Naive thymus-derived CD8-positive, alpha-beta T cell (primary cell): ENCODE measurements at regions not wholly inside any gene's neighbourhood (a gene's known extent, or its start where the extent isn't known, plus 50 kb on each side); places are given as distances from the start of the nearest gene placed in this dataset.
"Not testable (repeated sequence)": the region's sequence is repeated elsewhere in the genome, so short reads cannot be mapped to it uniquely, and the experiment has no call there.

ENCODE experiments used
- ATAC-seq, 2 donors: fragments of 150-1000 bp; cut with Tn5 transposase in 1 of 2; sonication (Bioruptor Pico), chemical (Tn5 transposase) in 1 of 2; 1 replicate in 1 of 2; 2 replicates in 1 of 2; pipeline ENCODE4 v1.10.0; 2021; ENCODE audit warnings: mild to moderate bottlenecking in 2 of 2, moderate library complexity in 2 of 2
- POLR2A ChIA-PET: fragments of 350-600 bp; sonication (Branson Sonifier 250); formaldehyde crosslinking; loops from one replicate; lab custom pipeline; 2021; ENCODE audit warnings: antibody characterized with exemption; lab: Charles Lee
- DNase-seq, 10 donors: peaks; one replicate each; pipeline versions ENCODE4 v3.0.0 to v3.0.0-alpha.2; 2020 to 2022
- H3K27ac Mint-ChIP-seq, 10 donors: one replicate each; pipeline ENCODE4 v1.8.0; 2020 to 2022; ENCODE audit warnings: mild to moderate bottlenecking in 10 of 10, mixed read lengths in 10 of 10, moderate library complexity in 4 of 10, inconsistent platforms in 1 of 10
- H3K27me3 Mint-ChIP-seq, 5 donors: one replicate each; pipeline ENCODE4 v1.8.0; 2021 to 2022; ENCODE audit warnings: mixed read lengths in 5 of 5
- H3K36me3 Mint-ChIP-seq, 3 donors: one replicate each; pipeline ENCODE4 v1.8.0; 2020 to 2022; ENCODE audit warnings: mixed read lengths in 3 of 3, mild to moderate bottlenecking in 2 of 3, inconsistent platforms in 1 of 3
- H3K4me1 Mint-ChIP-seq, 4 donors: one replicate each; pipeline ENCODE4 v1.8.0; 2021 to 2022; ENCODE audit warnings: mixed read lengths in 4 of 4
- H3K4me3 Mint-ChIP-seq, 10 donors: one replicate each; pipeline ENCODE4 v1.8.0; 2020 to 2022; ENCODE audit warnings: mild to moderate bottlenecking in 10 of 10, mixed read lengths in 10 of 10, moderate library complexity in 6 of 10, inconsistent platforms in 1 of 10
- H3K9me3 Mint-ChIP-seq, 9 donors: one replicate each; pipeline ENCODE4 v1.8.0; 2020 to 2022; ENCODE audit warnings: mixed read lengths in 9 of 9, mild to moderate bottlenecking in 3 of 9, inconsistent platforms in 1 of 9, moderate library complexity in 1 of 9

- DNase-seq, ATAC-seq, H3K9me3 Mint-ChIP-seq, H3K27me3 Mint-ChIP-seq, H3K4me3 Mint-ChIP-seq, H3K4me1 Mint-ChIP-seq, H3K27ac Mint-ChIP-seq, H3K36me3 Mint-ChIP-seq, POLR2A ChIA-PET: not testable (repeated sequence)
These were observed 82.5 kb downstream of the POTEH start for GRCh38 chr22:15772337-15772736.

- H3K27me3 Mint-ChIP-seq, H3K36me3 Mint-ChIP-seq, ATAC-seq, DNase-seq, H3K9me3 Mint-ChIP-seq, H3K4me3 Mint-ChIP-seq, H3K4me1 Mint-ChIP-seq, H3K27ac Mint-ChIP-seq, POLR2A ChIA-PET: not testable (repeated sequence)
These were observed 85.3 kb downstream of the POTEH start for GRCh38 chr22:15775118-15775517.

- H3K36me3 Mint-ChIP-seq, H3K27ac Mint-ChIP-seq, H3K27me3 Mint-ChIP-seq, H3K4me1 Mint-ChIP-seq, POLR2A ChIA-PET, H3K9me3 Mint-ChIP-seq, H3K4me3 Mint-ChIP-seq: not testable (repeated sequence)
- ATAC-seq, result peak in 1 of 2 donors; percentile 59
- peak in 2 of 10 donors; percentile 13 to 57 for DNase-seq
These were observed 86.1 kb downstream of the POTEH start for GRCh38 chr22:15775670-15776669.

DNA sequence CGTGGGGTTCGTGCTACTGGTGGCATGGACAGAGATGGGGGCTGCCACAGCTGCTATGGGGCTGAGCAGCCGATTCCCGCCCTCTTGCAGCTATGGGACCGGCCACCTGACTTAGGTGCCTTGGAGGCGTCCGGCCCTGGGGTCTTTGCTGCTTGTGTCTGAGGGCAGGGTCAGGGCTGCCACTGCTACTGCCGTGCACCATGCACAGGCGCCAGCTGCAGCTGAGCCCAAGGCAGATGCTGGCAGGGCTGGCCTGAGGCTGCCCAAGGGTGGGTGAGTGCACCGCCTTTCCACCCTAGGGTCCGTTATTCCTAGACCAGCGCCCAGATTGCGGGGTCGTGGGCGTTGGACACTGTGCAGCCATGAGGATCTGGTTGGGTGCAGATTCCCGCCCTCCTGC lies 86.9 kb downstream of the POTEH start:
- H3K4me1 Mint-ChIP-seq, H3K27me3 Mint-ChIP-seq, POLR2A ChIA-PET, H3K36me3 Mint-ChIP-seq, H3K4me3 Mint-ChIP-seq, ATAC-seq, H3K27ac Mint-ChIP-seq, DNase-seq, H3K9me3 Mint-ChIP-seq: not testable (repeated sequence)

DNA sequence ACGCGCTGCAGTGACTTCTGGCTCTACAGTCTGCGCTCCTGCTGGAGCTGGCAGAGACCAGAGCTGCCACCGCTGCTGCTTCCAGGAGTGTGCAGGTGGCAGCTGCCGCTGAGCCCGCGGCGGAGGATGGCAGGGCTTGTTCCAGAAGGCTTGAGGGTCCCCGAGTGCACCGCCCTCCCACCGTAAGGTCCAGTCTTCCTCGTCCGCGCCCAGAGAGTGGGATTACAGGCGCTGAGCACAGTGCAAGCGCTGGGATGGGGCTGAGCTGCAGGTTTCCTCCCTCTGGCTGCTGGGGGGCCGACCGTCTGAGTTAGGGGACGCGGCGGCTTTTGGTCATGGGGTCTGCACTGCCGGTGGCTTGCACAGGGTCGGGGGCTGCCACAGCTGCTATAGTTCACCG lies 87.3 kb downstream of the POTEH start:
- H3K9me3 Mint-ChIP-seq, POLR2A ChIA-PET, H3K27me3 Mint-ChIP-seq, H3K4me3 Mint-ChIP-seq, H3K36me3 Mint-ChIP-seq, ATAC-seq, DNase-seq, H3K4me1 Mint-ChIP-seq, H3K27ac Mint-ChIP-seq: not testable (repeated sequence)

GRCh38 chr22:15777557-15777956 lies 87.7 kb downstream of the POTEH start:
- H3K4me3 Mint-ChIP-seq, H3K9me3 Mint-ChIP-seq, DNase-seq, ATAC-seq, H3K27ac Mint-ChIP-seq, H3K27me3 Mint-ChIP-seq, H3K4me1 Mint-ChIP-seq, H3K36me3 Mint-ChIP-seq, POLR2A ChIA-PET: not testable (repeated sequence)

DNA sequence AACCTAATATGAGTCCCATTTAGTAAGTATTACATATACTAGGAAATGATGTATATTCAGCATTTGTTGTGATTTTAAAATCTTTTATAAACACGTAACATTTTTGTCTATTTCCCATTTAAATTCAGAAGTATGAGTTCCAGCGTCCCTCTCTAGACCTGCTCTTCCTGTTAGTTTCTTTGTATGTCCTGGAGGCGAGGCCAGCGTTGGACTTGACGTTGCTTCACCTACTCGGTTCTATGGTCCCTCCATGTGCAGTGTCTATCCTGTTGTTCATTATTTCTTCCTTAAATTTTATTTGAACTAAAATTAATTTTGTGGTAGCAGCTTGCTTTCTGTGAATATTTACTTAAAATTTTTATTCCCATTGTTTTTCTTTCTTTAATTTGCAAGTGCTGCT lies 88.5 kb downstream of the POTEH start:
- ATAC-seq, POLR2A ChIA-PET, H3K9me3 Mint-ChIP-seq, H3K27me3 Mint-ChIP-seq, H3K4me3 Mint-ChIP-seq, H3K36me3 Mint-ChIP-seq, DNase-seq, H3K27ac Mint-ChIP-seq, H3K4me1 Mint-ChIP-seq: not testable (repeated sequence)

DNA sequence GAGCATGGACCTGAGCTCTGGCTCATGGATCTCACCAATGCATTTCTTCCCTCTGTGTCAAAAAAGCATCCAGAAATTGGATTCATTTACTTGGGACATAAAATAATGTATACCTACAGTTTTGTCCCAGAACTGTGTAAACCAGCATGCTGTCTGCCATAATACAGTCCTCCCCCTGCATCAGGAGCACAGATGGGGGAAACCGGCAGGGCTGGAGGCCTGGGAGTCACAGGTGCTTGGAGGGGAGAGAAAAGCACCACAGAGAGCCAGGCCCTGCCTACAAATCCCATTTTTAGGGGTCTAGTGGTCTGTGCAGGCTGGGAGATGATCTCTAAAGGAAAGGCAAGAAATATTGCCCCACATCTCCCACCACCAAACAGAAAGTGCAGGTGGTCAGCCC lies 91.8 kb downstream of the POTEH start:
- ATAC-seq, H3K4me1 Mint-ChIP-seq, H3K9me3 Mint-ChIP-seq: not testable (repeated sequence)

DNA sequence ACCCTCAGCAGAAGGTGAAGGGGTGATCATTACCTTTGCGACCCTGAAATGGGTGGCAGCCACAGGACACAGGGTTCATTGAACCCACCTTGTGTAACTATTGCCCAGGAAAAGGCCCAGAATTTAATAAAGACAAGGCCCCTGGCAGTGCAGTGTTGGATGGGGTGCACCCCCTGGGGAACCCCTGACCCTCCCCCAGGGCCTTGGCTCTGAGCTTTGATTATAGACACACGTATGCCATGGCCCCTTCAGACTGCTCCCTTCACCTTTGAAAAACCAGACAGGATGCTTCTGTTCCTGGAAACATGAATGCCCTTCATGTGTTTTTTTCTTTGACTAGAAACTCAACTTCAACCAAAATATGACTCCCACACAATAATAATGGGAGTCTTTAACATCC lies 93.1 kb downstream of the POTEH start:
- H3K27me3 Mint-ChIP-seq, H3K9me3 Mint-ChIP-seq, DNase-seq, ATAC-seq, H3K4me1 Mint-ChIP-seq, H3K4me3 Mint-ChIP-seq, H3K27ac Mint-ChIP-seq, POLR2A ChIA-PET, H3K36me3 Mint-ChIP-seq: not testable (repeated sequence)

More for the DNA sequence above, 91.8 kb downstream of the POTEH start:
- H3K36me3 Mint-ChIP-seq, H3K4me3 Mint-ChIP-seq, H3K27ac Mint-ChIP-seq, H3K27me3 Mint-ChIP-seq, POLR2A ChIA-PET: not testable (repeated sequence)
- DNase-seq, result peak in 1 of 10 donors; percentile 34

DNA sequence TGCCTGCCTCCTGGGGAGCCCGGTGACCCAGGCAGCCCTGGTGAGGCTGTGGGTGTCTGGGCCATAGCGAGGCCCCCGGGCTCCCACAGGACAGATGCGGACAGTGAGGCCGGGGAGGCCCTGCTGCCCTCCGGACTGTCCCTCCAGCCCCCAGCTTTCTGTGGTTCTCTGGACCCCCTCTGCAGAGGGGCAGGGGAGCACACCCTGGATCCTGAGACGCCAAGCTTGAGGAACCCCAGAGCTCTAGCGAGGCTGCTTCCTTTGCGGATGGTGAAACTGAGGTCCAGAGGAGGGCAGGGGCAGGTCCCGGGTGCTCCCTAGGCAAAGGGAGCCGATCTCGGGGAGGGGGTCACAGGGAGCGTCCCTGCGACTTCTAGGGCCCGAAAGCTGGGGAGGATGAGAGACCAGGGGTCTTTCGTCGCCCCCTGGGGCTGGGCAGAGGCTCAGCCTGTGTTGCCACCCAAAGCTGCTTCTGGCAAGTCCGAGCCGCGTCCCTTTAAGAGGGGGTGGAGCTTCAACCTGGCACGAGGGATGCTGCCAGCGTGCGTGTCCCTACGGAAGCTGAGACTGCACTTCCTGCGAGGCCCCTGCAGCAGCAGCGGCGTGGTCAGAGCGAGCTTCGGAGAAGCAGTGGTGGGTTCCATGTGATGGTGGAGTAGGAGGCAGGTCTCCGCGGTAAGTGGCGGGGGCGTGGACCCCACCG lies 94.7 kb downstream of the POTEH start:
- H3K9me3 Mint-ChIP-seq, DNase-seq, H3K27me3 Mint-ChIP-seq, H3K27ac Mint-ChIP-seq, POLR2A ChIA-PET, H3K4me3 Mint-ChIP-seq, H3K4me1 Mint-ChIP-seq, H3K36me3 Mint-ChIP-seq: not testable (repeated sequence)
- ATAC-seq, result peak in 1 of 2 donors; percentile 58

DNA sequence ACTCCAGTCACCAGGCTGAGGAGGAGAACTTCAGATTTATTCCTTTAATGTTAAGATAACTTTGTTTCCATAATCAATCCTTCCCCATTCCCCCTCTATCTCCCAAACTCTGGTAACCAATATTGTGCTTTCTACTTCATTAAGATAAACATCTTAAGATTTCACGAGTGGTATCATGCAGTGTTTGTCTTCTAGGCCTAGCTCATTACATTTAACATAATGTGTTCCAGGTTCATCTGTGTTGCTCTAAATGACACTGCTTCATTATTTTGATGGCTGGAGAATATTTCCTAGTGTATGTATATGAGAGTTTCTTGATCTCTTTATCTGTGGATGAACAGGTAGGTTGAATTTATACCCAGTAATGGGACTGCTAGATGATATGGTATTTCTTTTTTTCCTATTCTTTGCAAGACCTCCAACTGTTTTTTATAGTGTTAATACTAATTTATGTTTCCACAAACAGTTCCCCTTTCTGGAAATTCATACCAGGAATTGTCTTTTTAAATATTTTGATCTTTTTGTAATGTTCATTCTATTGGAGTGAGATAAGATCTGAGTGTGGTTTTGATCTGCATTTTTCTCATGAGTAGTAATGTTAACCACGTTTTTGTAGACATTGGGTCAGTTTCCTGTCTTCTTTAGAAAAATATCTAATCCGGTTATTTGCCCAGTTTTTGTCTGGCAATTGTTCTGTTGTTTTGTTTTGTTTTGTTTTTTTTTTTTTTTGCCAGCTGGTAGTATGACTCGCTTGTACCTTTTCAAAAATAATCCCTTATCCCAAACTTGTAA lies 97.3 kb downstream of the POTEH start:
- H3K27ac Mint-ChIP-seq, H3K4me3 Mint-ChIP-seq, DNase-seq, H3K27me3 Mint-ChIP-seq, POLR2A ChIA-PET, H3K36me3 Mint-ChIP-seq, H3K4me1 Mint-ChIP-seq, ATAC-seq, H3K9me3 Mint-ChIP-seq: not testable (repeated sequence)

- H3K4me3 Mint-ChIP-seq, H3K9me3 Mint-ChIP-seq, POLR2A ChIA-PET, H3K27ac Mint-ChIP-seq, DNase-seq, H3K36me3 Mint-ChIP-seq, H3K27me3 Mint-ChIP-seq, H3K4me1 Mint-ChIP-seq, ATAC-seq: not testable (repeated sequence)
These were observed 101.7 kb downstream of the POTEH start for GRCh38 chr22:15791557-15791956.

DNA sequence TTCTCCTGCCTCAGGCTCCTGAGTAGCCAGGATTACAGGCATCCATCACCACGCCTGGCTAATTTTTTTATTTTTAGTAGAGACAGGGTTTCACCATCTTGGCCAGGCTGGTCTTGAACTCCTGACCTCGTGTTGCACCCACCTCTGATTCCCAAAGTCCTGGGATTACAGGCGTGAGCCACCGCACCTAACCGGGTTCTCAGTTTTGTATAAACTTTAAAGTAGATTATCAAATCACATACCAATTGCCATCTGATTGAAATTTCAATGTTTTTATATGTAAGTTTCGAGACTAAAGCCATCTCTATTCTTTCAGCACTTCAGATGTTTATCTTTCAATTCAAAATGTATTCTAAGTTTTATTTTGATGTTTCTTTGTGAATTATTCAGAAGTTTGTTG lies 110.1 kb downstream of the POTEH start:
- H3K4me1 Mint-ChIP-seq, H3K36me3 Mint-ChIP-seq, H3K27me3 Mint-ChIP-seq, DNase-seq, POLR2A ChIA-PET, ATAC-seq, H3K27ac Mint-ChIP-seq, H3K4me3 Mint-ChIP-seq, H3K9me3 Mint-ChIP-seq: not testable (repeated sequence)
